ENCODE measurements at regions not wholly inside any gene's neighbourhood (a gene's known extent, or its start where the extent isn't known, plus 50 kb on each side); places are given as distances from the start of the nearest gene placed in this dataset.
"Not testable (repeated sequence)": the region's sequence is repeated elsewhere in the genome, so short reads cannot be mapped to it uniquely, and the experiment has no call there.

GRCh38 chr15:81923561-81924350 is 122.1 kb downstream of the MEX3B start:
- DNase-seq = no peak

GRCh38 chr15:81922143-81922542 is 123.7 kb downstream of the MEX3B start:
- H3K4ac ChIP-seq (ENCODE audit: low read depth in 1 of 2, low read length in 2 of 2) = no peak overlapping the region
- peaks cover 30% of the 10 kb centered on the region for H3K9me3 ChIP-seq (ENCODE audit: control insufficient read depth, low read length)
- no peak overlapping the region for H2BK12ac ChIP-seq (ENCODE audit: low read length in 2 of 2)
- no peak overlapping the region for H2AK5ac ChIP-seq (ENCODE audit: low read length, severe bottlenecking)
- H4K91ac ChIP-seq (ENCODE audit: low read length) = no peak overlapping the region
- no peak overlapping the region for H2BK15ac ChIP-seq (ENCODE audit: low read depth, poor library complexity, severe bottlenecking)
- no peaks in the 10 kb centered on the region for H3K27me3 ChIP-seq (ENCODE audit: control insufficient read depth in 1 of 2, insufficient read depth in 1 of 2, low read length in 2 of 2)
- H2BK120ac ChIP-seq (ENCODE audit: low read depth, low read length) = no peak overlapping the region
- no peaks in the 10 kb centered on the region for H3K4me1 ChIP-seq (ENCODE audit: control insufficient read depth, insufficient read depth, low read depth, low read length)
- no peak overlapping the region for H3K23ac ChIP-seq (ENCODE audit: low read length in 2 of 2)
- H3K14ac ChIP-seq (ENCODE audit: low read length in 2 of 2) = no peak overlapping the region
- H3K4me3 ChIP-seq (ENCODE audit: insufficient read depth in 1 of 2, low read depth in 1 of 2, low read length in 2 of 2) = no peak overlapping the region
- no peak overlapping the region for H4K8ac ChIP-seq (ENCODE audit: low read length)
- H3K79me1 ChIP-seq (replicated peaks; ENCODE audit: low read length, poor library complexity, severe bottlenecking) = no peaks in the 10 kb centered on the region
- no peak overlapping the region for H2AFZ ChIP-seq (ENCODE audit: low read depth, low read length)
- DNase-seq = no peak
- H2BK5ac ChIP-seq (ENCODE audit: low read depth, low read length, poor library complexity, severe bottlenecking) = no peak overlapping the region
- H3K4me2 ChIP-seq (ENCODE audit: low read length, poor library complexity, severe bottlenecking) = no peak overlapping the region
- no peak overlapping the region for H3K9ac ChIP-seq (ENCODE audit: low read length)
- no peaks in the 10 kb centered on the region for H3K36me3 ChIP-seq (ENCODE audit: control insufficient read depth in 1 of 2, insufficient read depth in 2 of 2, low read depth in 1 of 2, low read length in 2 of 2)
- H3K27ac ChIP-seq (ENCODE audit: low read length, poor library complexity, severe bottlenecking) = no peak overlapping the region
- no peak overlapping the region for H3K18ac ChIP-seq (ENCODE audit: low read depth in 1 of 2, low read length in 2 of 2)

More at GRCh38 chr15:81923561-81924350, 122.1 kb downstream of the MEX3B start:
- Histone ChIP-seq H3K4me3 (ENCODE audit: insufficient read depth in 1 of 2, low read depth in 1 of 2, low read length in 2 of 2) (no peak overlapping the region), H4K91ac (ENCODE audit: low read length) (no peak overlapping the region), H2BK5ac (ENCODE audit: low read depth, low read length, poor library complexity, severe bottlenecking) (no peak overlapping the region), H2BK120ac (ENCODE audit: low read depth, low read length) (no peak overlapping the region), H3K4me2 (ENCODE audit: low read length, poor library complexity, severe bottlenecking) (no peak overlapping the region), H3K9me3 (ENCODE audit: control insufficient read depth, low read length) (peaks cover 25% of the 10 kb centered on the region), H3K27me3 (ENCODE audit: control insufficient read depth in 1 of 2, insufficient read depth in 1 of 2, low read length in 2 of 2) (no peaks in the 10 kb centered on the region), H3K4me1 (ENCODE audit: control insufficient read depth, insufficient read depth, low read depth, low read length) (no peaks in the 10 kb centered on the region), H2BK12ac (ENCODE audit: low read length in 2 of 2) (no peak overlapping the region), H3K18ac (ENCODE audit: low read depth in 1 of 2, low read length in 2 of 2) (no peak overlapping the region), H3K79me1 (replicated peaks; ENCODE audit: low read length, poor library complexity, severe bottlenecking) (no peaks in the 10 kb centered on the region), H3K14ac (ENCODE audit: low read length in 2 of 2) (no peak overlapping the region), H3K36me3 (ENCODE audit: control insufficient read depth in 1 of 2, insufficient read depth in 2 of 2, low read depth in 1 of 2, low read length in 2 of 2) (no peaks in the 10 kb centered on the region), H2AFZ (ENCODE audit: low read depth, low read length) (no peak overlapping the region), H3K9ac (ENCODE audit: low read length) (no peak overlapping the region), H4K8ac (ENCODE audit: low read length) (no peak overlapping the region), H2BK15ac (ENCODE audit: low read depth, poor library complexity, severe bottlenecking) (no peak overlapping the region), H2AK5ac (ENCODE audit: low read length, severe bottlenecking) (no peak overlapping the region), H3K4ac (ENCODE audit: low read depth in 1 of 2, low read length in 2 of 2) (no peak overlapping the region), H3K27ac (ENCODE audit: low read length, poor library complexity, severe bottlenecking) (no peak overlapping the region), H3K23ac (ENCODE audit: low read length in 2 of 2) (no peak overlapping the region)
- WGBS = 93% methylated on average over 2 of the region's 4 CpGs

DNA sequence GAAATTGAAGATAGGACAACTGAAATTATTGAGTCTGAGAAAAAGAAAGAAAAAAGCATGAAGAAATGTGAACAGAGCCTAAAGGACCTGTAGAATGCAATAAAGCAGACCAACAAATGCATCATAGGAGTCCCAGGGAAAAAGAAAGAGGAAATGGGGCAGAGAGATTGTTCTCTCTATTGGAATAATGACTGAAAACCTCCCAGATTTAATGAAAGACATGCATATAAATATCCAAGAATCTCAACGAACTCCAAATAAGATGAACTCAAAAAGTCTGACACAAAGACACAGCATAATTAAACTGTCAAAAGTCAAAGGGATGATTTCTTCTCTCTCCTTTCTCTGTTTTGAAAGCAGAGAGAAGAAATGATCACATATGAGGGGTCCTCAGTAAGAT is 124.7 kb downstream of the MEX3B start:
- no peaks in the 10 kb centered on the region for H3K79me1 ChIP-seq (replicated peaks; ENCODE audit: low read length, poor library complexity, severe bottlenecking)
- no CpG with 5 or more reads among the region's 1 CpG for WGBS
- peaks cover 30% of the 10 kb centered on the region for H3K9me3 ChIP-seq (ENCODE audit: control insufficient read depth, low read length)
- no peak overlapping the region for H3K27ac ChIP-seq (ENCODE audit: low read length, poor library complexity, severe bottlenecking)
- no peak overlapping the region for H3K9ac ChIP-seq (ENCODE audit: low read length)
- H3K23ac ChIP-seq (ENCODE audit: low read length in 2 of 2) = no peak overlapping the region
- H3K27me3 ChIP-seq (ENCODE audit: control insufficient read depth in 1 of 2, insufficient read depth in 1 of 2, low read length in 2 of 2) = no peaks in the 10 kb centered on the region
- no peak overlapping the region for H3K4me3 ChIP-seq (ENCODE audit: insufficient read depth in 1 of 2, low read depth in 1 of 2, low read length in 2 of 2)
- no peaks in the 10 kb centered on the region for H3K36me3 ChIP-seq (ENCODE audit: control insufficient read depth in 1 of 2, insufficient read depth in 2 of 2, low read depth in 1 of 2, low read length in 2 of 2)
- H3K4me1 ChIP-seq (ENCODE audit: control insufficient read depth, insufficient read depth, low read depth, low read length) = no peaks in the 10 kb centered on the region
- H3K14ac ChIP-seq (ENCODE audit: low read length in 2 of 2) = no peak overlapping the region
- no peak for DNase-seq
- no peak overlapping the region for H2AK5ac ChIP-seq (ENCODE audit: low read length, severe bottlenecking)
- H4K91ac ChIP-seq (ENCODE audit: low read length) = no peak overlapping the region
- no peak overlapping the region for H2BK5ac ChIP-seq (ENCODE audit: low read depth, low read length, poor library complexity, severe bottlenecking)
- H3K4ac ChIP-seq (ENCODE audit: low read depth in 1 of 2, low read length in 2 of 2) = no peak overlapping the region
- H3K4me2 ChIP-seq (ENCODE audit: low read length, poor library complexity, severe bottlenecking) = no peak overlapping the region
- H2BK15ac ChIP-seq (ENCODE audit: low read depth, poor library complexity, severe bottlenecking) = no peak overlapping the region
- no peak overlapping the region for H2BK12ac ChIP-seq (ENCODE audit: low read length in 2 of 2)
- no peak overlapping the region for H3K18ac ChIP-seq (ENCODE audit: low read depth in 1 of 2, low read length in 2 of 2)
- H4K8ac ChIP-seq (ENCODE audit: low read length) = no peak overlapping the region
- no peak overlapping the region for H2BK120ac ChIP-seq (ENCODE audit: low read depth, low read length)
- H2AFZ ChIP-seq (ENCODE audit: low read depth, low read length) = no peak overlapping the region

DNA sequence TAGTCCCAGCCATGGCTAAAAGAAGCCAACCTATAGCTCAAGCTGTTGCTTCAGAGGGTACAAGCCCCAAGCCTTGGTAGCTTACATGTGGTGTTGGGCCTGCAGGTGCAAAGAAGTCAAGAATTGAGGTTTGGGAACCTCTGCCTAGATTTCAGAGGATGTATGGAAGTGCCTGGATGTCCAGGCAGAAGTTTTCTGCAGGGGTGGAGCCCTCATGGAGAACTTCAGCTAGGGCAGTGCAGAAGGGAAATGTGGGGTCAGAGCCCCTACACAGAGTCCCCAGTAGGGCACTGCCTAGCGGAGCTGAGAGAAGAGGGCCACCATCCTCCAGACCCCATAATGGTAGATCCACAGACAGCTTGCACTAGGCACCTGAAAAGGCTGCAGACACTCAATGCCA is 127.1 kb downstream of the MEX3B start:
- WGBS = 100% methylated on average over 1 of the region's 1 CpG
- H2BK15ac ChIP-seq (ENCODE audit: low read depth, poor library complexity, severe bottlenecking); H3K27me3 ChIP-seq (ENCODE audit: control insufficient read depth in 1 of 2, insufficient read depth in 1 of 2, low read length in 2 of 2); DNase-seq; H3K36me3 ChIP-seq (ENCODE audit: control insufficient read depth in 1 of 2, insufficient read depth in 2 of 2, low read depth in 1 of 2, low read length in 2 of 2); H3K27ac ChIP-seq (ENCODE audit: low read length, poor library complexity, severe bottlenecking); H3K4me1 ChIP-seq (ENCODE audit: control insufficient read depth, insufficient read depth, low read depth, low read length); H2BK5ac ChIP-seq (ENCODE audit: low read depth, low read length, poor library complexity, severe bottlenecking); H3K23ac ChIP-seq (ENCODE audit: low read length in 2 of 2); H3K4me3 ChIP-seq (ENCODE audit: insufficient read depth in 1 of 2, low read depth in 1 of 2, low read length in 2 of 2); H2AK5ac ChIP-seq (ENCODE audit: low read length, severe bottlenecking); H4K8ac ChIP-seq (ENCODE audit: low read length); H3K79me1 ChIP-seq (replicated peaks; ENCODE audit: low read length, poor library complexity, severe bottlenecking); H3K14ac ChIP-seq (ENCODE audit: low read length in 2 of 2); H4K91ac ChIP-seq (ENCODE audit: low read length); H3K9ac ChIP-seq (ENCODE audit: low read length); H3K4ac ChIP-seq (ENCODE audit: low read depth in 1 of 2, low read length in 2 of 2); H3K4me2 ChIP-seq (ENCODE audit: low read length, poor library complexity, severe bottlenecking); H2BK120ac ChIP-seq (ENCODE audit: low read depth, low read length); H2BK12ac ChIP-seq (ENCODE audit: low read length in 2 of 2); H3K18ac ChIP-seq (ENCODE audit: low read depth in 1 of 2, low read length in 2 of 2); H2AFZ ChIP-seq (ENCODE audit: low read depth, low read length): not testable (repeated sequence)
- peaks cover 28% of the 10 kb centered on the region for H3K9me3 ChIP-seq (ENCODE audit: control insufficient read depth, low read length)
